Neuronal stem cell (in vitro differentiated cells): ENCODE measurements at regions not wholly inside any gene's neighbourhood (a gene's known extent, or its start where the extent isn't known, plus 50 kb on each side); places are given as distances from the start of the nearest gene placed in this dataset.

ENCODE experiments used
- DNase-seq: peaks from one replicate; pipeline ENCODE4 v3.0.0-alpha.2; 2013; ENCODE audit warnings: low spot score
- H2AFZ ChIP-seq: one replicate; pipeline ENCODE4 v1.6.1; 2013; ENCODE audit warnings: mild to moderate bottlenecking, low read length, inconsistent platforms
- H2AK5ac ChIP-seq: 2 replicates; pipeline ENCODE4 v1.6.1; 2013; ENCODE audit warnings: low read depth, mild to moderate bottlenecking, inconsistent platforms, low read length, moderate library complexity, mixed read lengths
- H2BK120ac ChIP-seq: 2 replicates; pipeline ENCODE4 v1.6.1; 2013; ENCODE audit warnings: low read depth, mild to moderate bottlenecking, inconsistent platforms, low read length, moderate library complexity, mixed read lengths
- H2BK12ac ChIP-seq: one replicate; pipeline ENCODE4 v1.6.1; 2013; ENCODE audit warnings: low read length, inconsistent platforms
- H2BK15ac ChIP-seq: 2 replicates; pipeline ENCODE4 v1.6.1; 2013; ENCODE audit warnings: mild to moderate bottlenecking, low read length, inconsistent platforms, mixed read lengths
- H2BK5ac ChIP-seq: one replicate; pipeline ENCODE4 v1.6.1; 2013; ENCODE audit warnings: inconsistent platforms, mild to moderate bottlenecking, low read length, moderate library complexity
- H3K14ac ChIP-seq: one replicate; pipeline ENCODE4 v1.6.1; 2013; ENCODE audit warnings: low read length, inconsistent platforms
- H3K18ac ChIP-seq: 2 replicates; pipeline ENCODE4 v1.6.1; 2013; ENCODE audit warnings: low read length, inconsistent platforms
- H3K23ac ChIP-seq: 2 replicates; pipeline ENCODE4 v1.6.1; 2013; ENCODE audit warnings: low read depth, mild to moderate bottlenecking, mixed read lengths, low read length, inconsistent platforms; ENCODE audit not compliant: poor library complexity
- H3K27ac ChIP-seq: replicated peaks from 3 replicates; pipeline ENCODE4 v1.5.1; 2013; ENCODE audit warnings: low read length, inconsistent platforms
- H3K27me3 ChIP-seq, 3 experiments: 2 replicates each; pipeline ENCODE4 v1.6.1; 2013; ENCODE audit warnings: low read length in 3 of 3, mild to moderate bottlenecking in 2 of 3, inconsistent platforms in 1 of 3, low read depth in 1 of 3, mixed read lengths in 1 of 3, moderate library complexity in 1 of 3; ENCODE audit not compliant: control insufficient read depth in 3 of 3, insufficient read depth in 3 of 3
- H3K36me3 ChIP-seq, 2 donors: replicated peaks in 1 of 2; 2 replicates each; pipeline ENCODE4 v1.6.1; 2013; ENCODE audit warnings: low read length in 2 of 2; ENCODE audit not compliant: control insufficient read depth in 2 of 2, insufficient read depth in 2 of 2
- H3K4ac ChIP-seq: 2 replicates; pipeline ENCODE4 v1.6.1; 2013; ENCODE audit warnings: inconsistent platforms, mild to moderate bottlenecking, low read length, moderate library complexity
- H3K4me1 ChIP-seq, 2 donors: 1 replicate in 1 of 2; 2 replicates in 1 of 2; pipeline ENCODE4 v1.6.1; 2013; ENCODE audit warnings: low read length in 2 of 2, low read depth in 1 of 2; ENCODE audit not compliant: control insufficient read depth in 2 of 2, insufficient read depth in 1 of 2
- H3K4me2 ChIP-seq: one replicate; pipeline ENCODE4 v1.6.1; 2013; ENCODE audit warnings: mild to moderate bottlenecking, low read length, inconsistent platforms; ENCODE audit not compliant: insufficient read depth, poor library complexity, severe bottlenecking
- H3K4me3 ChIP-seq, 2 donors: 2 replicates each; pipeline ENCODE4 v1.5.1; 2013; ENCODE audit warnings: low read length in 2 of 2, mild to moderate bottlenecking in 2 of 2, inconsistent platforms in 1 of 2, moderate library complexity in 1 of 2
- H3K79me1 ChIP-seq: one replicate; pipeline ENCODE4 v1.6.1; 2013; ENCODE audit warnings: low read depth, mild to moderate bottlenecking, inconsistent platforms, low read length, moderate library complexity
- H3K9ac ChIP-seq: one replicate; pipeline ENCODE4 v1.6.1; 2013; ENCODE audit warnings: mild to moderate bottlenecking, low read depth, low read length, inconsistent platforms; ENCODE audit not compliant: poor library complexity
- H3K9me3 ChIP-seq, 2 donors: replicated peaks in 1 of 2; 2 replicates each; pipeline versions ENCODE3 to v1.6.1; 2013; ENCODE audit warnings: low read length in 2 of 2, mild to moderate bottlenecking in 2 of 2, inconsistent platforms in 1 of 2, low read depth in 1 of 2, mixed read lengths in 1 of 2, moderate library complexity in 1 of 2; ENCODE audit not compliant: control insufficient read depth in 2 of 2, insufficient read depth in 1 of 2
- H4K8ac ChIP-seq: one replicate; pipeline ENCODE4 v1.6.1; 2013; ENCODE audit warnings: low read depth, mild to moderate bottlenecking, inconsistent platforms, low read length, moderate library complexity
- H4K91ac ChIP-seq: one replicate; pipeline ENCODE4 v1.6.1; 2013; ENCODE audit warnings: low read length, low read depth, mild to moderate bottlenecking, inconsistent platforms; ENCODE audit not compliant: poor library complexity
- WGBS, 2 donors: extraction: QIAGEN DNeasy Blood & Tissue Kit; methylation state at CpG; one replicate each; pipeline ENCODE4 v1.1.7; 2013; ENCODE audit warnings: missing lambda C conversion rate in 2 of 2, mixed read lengths in 1 of 2; ENCODE audit not compliant: insufficient read length in 2 of 2, insufficient replicate concordance in 1 of 2; ENCODE audit errors: extremely low coverage in 2 of 2; 5-methylcytosine and 5-hydroxymethylcytosine counted together

- no peak overlapping the region for H3K9ac ChIP-seq
- H3K36me3 ChIP-seq = no peaks in the 10 kb centered on the region
- H2BK15ac ChIP-seq = no peak overlapping the region
- H3K4me1 ChIP-seq = peaks cover 10 to 12% of the 10 kb centered on the region in 2 donors
- H3K18ac ChIP-seq = no peak overlapping the region
- no peak overlapping the region for H2BK120ac ChIP-seq
- H3K4me2 ChIP-seq = no peak overlapping the region
- no peak overlapping the region for H4K8ac ChIP-seq
- no peak overlapping the region for H3K4me3 ChIP-seq
- no peaks in the 10 kb centered on the region for H3K79me1 ChIP-seq
- H2AK5ac ChIP-seq = no peak overlapping the region
- no peak overlapping the region for H3K4ac ChIP-seq
- WGBS, 2 donors = no CpG with 5 or more reads among the region's 7 CpGs
- no peak overlapping the region for H4K91ac ChIP-seq
- H3K27ac ChIP-seq = no peak overlapping the region
- H3K27me3 ChIP-seq = peaks cover 0 to 7% (median 2%) of the 10 kb centered on the region in 3 experiments
- H3K23ac ChIP-seq = no peak overlapping the region
- H2BK12ac ChIP-seq = no peak overlapping the region
- H3K14ac ChIP-seq = no peak overlapping the region
- no peaks in the 10 kb centered on the region for H3K9me3 ChIP-seq
- no peak for DNase-seq
- no peak overlapping the region for H2BK5ac ChIP-seq
- no peak overlapping the region for H2AFZ ChIP-seq
Measured at GRCh38 chr11:45754741-45755140, 50.2 kb upstream of the SLC35C1 start.

GRCh38 chr11:45754261-45754709 lies 50.7 kb upstream of the SLC35C1 start:
- Histone ChIP-seq H2AFZ (no peak overlapping the region), H3K14ac (no peak overlapping the region), H3K4me2 (no peak overlapping the region), H3K79me1 (no peaks in the 10 kb centered on the region), H4K91ac (no peak overlapping the region), H3K9me3 (no peaks in the 10 kb centered on the region), H2BK120ac (no peak overlapping the region), H3K18ac (peak overlapping the region; percentile 32), H3K23ac (no peak overlapping the region), H4K8ac (no peak overlapping the region), H2BK12ac (no peak overlapping the region), H3K4ac (no peak overlapping the region), H2AK5ac (peak overlapping the region; percentile 64), H2BK5ac (no peak overlapping the region), H3K27ac (no peak overlapping the region), H3K4me3 (no peak overlapping the region), H3K4me1 (peaks cover 10 to 12% of the 10 kb centered on the region in 2 donors), H3K36me3 (no peaks in the 10 kb centered on the region), H3K9ac (no peak overlapping the region), H3K27me3 (peaks cover 0 to 7% (median 2%) of the 10 kb centered on the region in 3 experiments), H2BK15ac (no peak overlapping the region)
- DNase-seq = no peak
- WGBS, 2 donors = no CpG with 5 or more reads among the region's 8 CpGs

DNA sequence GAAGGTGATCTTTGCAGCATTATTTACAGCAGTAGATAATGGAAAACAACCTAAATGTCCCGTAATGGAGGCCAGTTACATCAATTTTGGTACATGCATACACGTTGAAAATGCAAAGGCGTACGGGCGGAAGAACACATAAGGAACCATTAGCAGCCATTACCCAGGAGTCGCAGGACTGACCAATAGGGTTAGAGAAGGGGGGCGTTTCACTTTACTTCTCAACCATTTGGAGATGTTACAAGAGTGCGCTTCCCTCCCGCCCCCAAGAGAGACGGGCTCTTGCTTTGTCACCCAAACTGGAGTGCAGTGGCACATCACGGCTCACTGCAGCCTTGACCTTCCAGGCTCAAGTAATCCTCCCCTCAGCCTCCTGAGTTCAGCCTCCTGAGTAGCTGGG lies 52.8 kb upstream of the SLC35C1 start:
- no peaks in the 10 kb centered on the region for H3K36me3 ChIP-seq
- no peak overlapping the region for H2BK5ac ChIP-seq
- no peak overlapping the region for H2AK5ac ChIP-seq
- H3K4ac ChIP-seq = no peak overlapping the region
- no peak overlapping the region for H2BK12ac ChIP-seq
- H3K4me2 ChIP-seq = no peak overlapping the region
- H3K18ac ChIP-seq = no peak overlapping the region
- peaks cover 8 to 10% of the 10 kb centered on the region in 2 donors for H3K4me1 ChIP-seq
- no peak overlapping the region for H4K91ac ChIP-seq
- no peak for DNase-seq
- no peak overlapping the region for H2BK120ac ChIP-seq
- H2AFZ ChIP-seq = no peak overlapping the region
- H3K14ac ChIP-seq = no peak overlapping the region
- no peaks in the 10 kb centered on the region for H3K79me1 ChIP-seq
- no peak overlapping the region for H4K8ac ChIP-seq
- H3K27ac ChIP-seq = no peak overlapping the region
- no peak overlapping the region for H3K4me3 ChIP-seq
- H3K9ac ChIP-seq = no peak overlapping the region
- no peaks in the 10 kb centered on the region for H3K9me3 ChIP-seq
- WGBS, 2 donors = no CpG with 5 or more reads among the region's 11 CpGs
- H2BK15ac ChIP-seq = no peak overlapping the region
- no peak overlapping the region for H3K23ac ChIP-seq
- H3K27me3 ChIP-seq = peaks cover 0 to 7% (median 2%) of the 10 kb centered on the region in 3 experiments

GRCh38 chr11:45751430-45751829 lies 53.5 kb upstream of the SLC35C1 start:
- no peak overlapping the region for H3K4me3 ChIP-seq
- H3K4ac ChIP-seq = no peak overlapping the region
- H3K79me1 ChIP-seq = no peaks in the 10 kb centered on the region
- H3K27ac ChIP-seq = no peak overlapping the region
- H3K14ac ChIP-seq = no peak overlapping the region
- peaks cover 8 to 10% of the 10 kb centered on the region in 2 donors for H3K4me1 ChIP-seq
- peak; percentile 73 for DNase-seq
- H2BK15ac ChIP-seq = no peak overlapping the region
- H3K9me3 ChIP-seq = no peaks in the 10 kb centered on the region
- no peak overlapping the region for H2BK5ac ChIP-seq
- no peak overlapping the region for H4K91ac ChIP-seq
- H2BK120ac ChIP-seq = no peak overlapping the region
- H2AK5ac ChIP-seq = no peak overlapping the region
- no peak overlapping the region for H3K18ac ChIP-seq
- H3K36me3 ChIP-seq = no peaks in the 10 kb centered on the region
- no peak overlapping the region for H4K8ac ChIP-seq
- no peak overlapping the region for H3K9ac ChIP-seq
- H3K23ac ChIP-seq = no peak overlapping the region
- no peak overlapping the region for H3K4me2 ChIP-seq
- H2AFZ ChIP-seq = peak overlapping the region; percentile 42
- peaks cover 0 to 7% (median 2%) of the 10 kb centered on the region in 3 experiments for H3K27me3 ChIP-seq
- no CpG with 5 or more reads among the region's 7 CpGs for WGBS, 2 donors
- H2BK12ac ChIP-seq = no peak overlapping the region
